ENCODE measurements at regions not wholly inside any gene's neighbourhood (a gene's known extent, or its start where the extent isn't known, plus 50 kb on each side); places are given as distances from the start of the nearest gene placed in this dataset.

DNA sequence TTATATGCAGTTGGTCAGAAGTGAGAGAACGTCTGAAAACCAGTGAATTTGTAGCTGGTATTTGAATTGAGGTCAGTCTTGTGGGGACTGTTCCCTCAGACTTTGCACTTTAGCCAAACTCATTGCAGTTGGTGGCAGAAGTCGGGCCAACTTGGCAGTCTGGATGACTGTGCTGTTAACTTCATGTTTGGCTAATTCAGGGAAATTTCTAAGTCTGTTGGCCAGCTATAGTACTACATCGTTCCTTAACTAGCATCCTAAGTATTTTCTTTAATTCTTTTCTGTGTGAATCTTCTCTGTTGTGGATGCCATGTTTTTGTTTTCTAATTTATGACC, 806.8 kb upstream of the GCFC2 start:
- TF ChIP-seq, protein P1, sequence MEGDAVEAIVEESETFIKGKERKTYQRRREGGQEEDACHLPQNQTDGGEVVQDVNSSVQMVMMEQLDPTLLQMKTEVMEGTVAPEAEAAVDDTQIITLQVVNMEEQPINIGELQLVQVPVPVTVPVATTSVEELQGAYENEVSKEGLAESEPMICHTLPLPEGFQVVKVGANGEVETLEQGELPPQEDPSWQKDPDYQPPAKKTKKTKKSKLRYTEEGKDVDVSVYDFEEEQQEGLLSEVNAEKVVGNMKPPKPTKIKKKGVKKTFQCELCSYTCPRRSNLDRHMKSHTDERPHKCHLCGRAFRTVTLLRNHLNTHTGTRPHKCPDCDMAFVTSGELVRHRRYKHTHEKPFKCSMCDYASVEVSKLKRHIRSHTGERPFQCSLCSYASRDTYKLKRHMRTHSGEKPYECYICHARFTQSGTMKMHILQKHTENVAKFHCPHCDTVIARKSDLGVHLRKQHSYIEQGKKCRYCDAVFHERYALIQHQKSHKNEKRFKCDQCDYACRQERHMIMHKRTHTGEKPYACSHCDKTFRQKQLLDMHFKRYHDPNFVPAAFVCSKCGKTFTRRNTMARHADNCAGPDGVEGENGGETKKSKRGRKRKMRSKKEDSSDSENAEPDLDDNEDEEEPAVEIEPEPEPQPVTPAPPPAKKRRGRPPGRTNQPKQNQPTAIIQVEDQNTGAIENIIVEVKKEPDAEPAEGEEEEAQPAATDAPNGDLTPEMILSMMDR (conservative IDR thresholded peaks at IDR 0.05): no peak
- H3K36me3 Mint-ChIP-seq: no peaks in the 10 kb centered on the region
- H3K9me3 Mint-ChIP-seq: no peaks in the 10 kb centered on the region
- no peak overlapping the region for H3K4me3 Mint-ChIP-seq
- no peak overlapping the region for H3K27ac Mint-ChIP-seq
- H3K4me1 Mint-ChIP-seq (ENCODE audit: unreplicated experiment): no peaks in the 10 kb centered on the region
- no peak for DNase-seq (ENCODE audit: extremely low spot score, unreplicated experiment)
- H3K27me3 Mint-ChIP-seq: no peaks in the 10 kb centered on the region

DNA sequence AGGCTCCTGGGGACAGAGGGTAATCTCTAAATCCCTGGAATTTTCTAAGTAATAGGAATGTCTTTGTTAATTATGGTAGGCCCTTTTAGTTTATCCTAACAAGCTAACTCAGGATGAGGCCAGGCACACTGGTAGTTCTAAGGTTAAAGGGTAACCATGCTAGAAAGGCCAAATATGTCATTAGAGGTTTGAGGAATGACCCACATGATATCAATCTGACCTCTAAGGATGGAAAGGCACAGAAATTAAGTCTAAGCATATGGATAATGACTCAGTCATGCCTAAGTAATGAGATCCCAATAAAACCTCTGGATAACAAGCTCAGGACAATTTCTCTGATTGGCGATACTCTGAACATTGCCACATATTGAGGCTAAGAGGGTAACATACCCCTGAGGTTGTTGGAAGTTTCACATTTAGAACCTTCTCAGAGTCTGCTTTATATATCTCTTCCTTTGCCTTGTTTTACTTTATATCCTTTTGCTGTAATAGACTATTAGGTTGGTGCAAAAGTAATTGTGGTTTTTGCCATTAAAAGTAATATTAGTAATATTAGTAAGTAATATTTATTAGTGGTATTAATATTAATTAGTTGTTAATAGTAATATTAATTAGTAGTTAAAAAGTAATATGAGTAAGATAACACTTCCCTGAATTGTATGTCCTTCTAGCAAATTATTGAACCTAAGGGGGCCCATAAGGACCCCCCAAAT, 806.3 kb upstream of the GCFC2 start:
- H3K27ac Mint-ChIP-seq: no peak overlapping the region
- no peak overlapping the region for H3K4me3 Mint-ChIP-seq
- H3K9me3 Mint-ChIP-seq: no peaks in the 10 kb centered on the region
- no peak for DNase-seq (ENCODE audit: extremely low spot score, unreplicated experiment)
- TF ChIP-seq, protein P1 (conservative IDR thresholded peaks at IDR 0.05): no peak
- H3K36me3 Mint-ChIP-seq: no peaks in the 10 kb centered on the region
- H3K4me1 Mint-ChIP-seq (ENCODE audit: unreplicated experiment): no peaks in the 10 kb centered on the region
- H3K27me3 Mint-ChIP-seq: no peaks in the 10 kb centered on the region

DNA sequence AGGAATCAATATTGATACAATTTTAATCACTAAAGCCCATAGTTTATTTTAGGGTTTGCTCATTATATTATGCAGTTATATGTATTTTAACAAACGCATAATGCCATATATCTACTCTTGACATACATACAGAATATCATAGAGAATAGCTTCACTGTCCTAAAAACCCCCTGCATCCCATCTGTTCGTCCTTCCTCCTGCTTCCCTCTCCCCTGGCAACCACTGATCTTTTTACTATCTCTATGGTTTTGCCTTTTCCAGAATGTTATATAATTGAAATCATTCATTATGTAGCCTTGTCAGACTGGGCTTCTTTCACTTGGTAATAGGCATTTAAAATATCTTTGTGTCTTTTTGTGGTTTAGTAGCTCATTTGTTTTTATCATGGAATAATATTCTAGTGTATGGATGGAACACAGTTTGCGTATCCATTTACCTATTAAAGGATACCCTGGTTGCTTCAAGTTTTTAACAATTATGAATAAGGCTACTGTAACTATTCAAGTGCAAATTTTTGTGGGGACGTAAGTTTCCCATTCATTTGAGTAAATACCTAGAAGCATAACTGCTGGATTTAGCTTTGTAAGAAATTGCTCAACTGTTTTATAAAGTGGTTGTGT, 801.6 kb upstream of the GCFC2 start:
- no peak overlapping the region for H3K4me3 Mint-ChIP-seq
- no peak overlapping the region for H3K27ac Mint-ChIP-seq
- no peak for DNase-seq (ENCODE audit: extremely low spot score, unreplicated experiment)
- H3K9me3 Mint-ChIP-seq: no peaks in the 10 kb centered on the region
- H3K4me1 Mint-ChIP-seq (ENCODE audit: unreplicated experiment): no peaks in the 10 kb centered on the region
- no peaks in the 10 kb centered on the region for H3K36me3 Mint-ChIP-seq
- no peaks in the 10 kb centered on the region for H3K27me3 Mint-ChIP-seq
- TF ChIP-seq, protein P1 (conservative IDR thresholded peaks at IDR 0.05): no peak

DNA sequence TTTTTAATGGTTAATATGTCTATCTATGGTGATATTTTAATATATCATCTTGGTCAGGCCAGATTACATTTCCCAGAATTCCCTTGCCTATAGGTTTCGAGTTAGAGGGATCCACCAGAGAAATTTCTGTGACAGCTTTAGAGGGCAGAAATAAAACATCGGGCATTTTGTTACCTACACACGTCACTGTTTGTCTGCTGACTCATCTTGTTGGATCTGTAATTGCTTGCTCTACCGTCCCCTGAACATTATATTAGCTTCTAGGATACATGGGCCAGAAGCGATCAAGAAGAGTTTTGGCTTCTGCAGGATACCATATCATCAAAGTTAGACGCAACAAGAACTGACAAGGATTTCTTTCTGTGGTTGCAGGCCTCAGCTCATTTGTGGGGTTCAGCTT, 795.8 kb upstream of the GCFC2 start:
- DNase-seq (ENCODE audit: extremely low spot score, unreplicated experiment): no peak
- H3K9me3 Mint-ChIP-seq: no peaks in the 10 kb centered on the region
- H3K27ac Mint-ChIP-seq: no peak overlapping the region
- no peaks in the 10 kb centered on the region for H3K27me3 Mint-ChIP-seq
- TF ChIP-seq, protein P1 (conservative IDR thresholded peaks at IDR 0.05): no peak
- no peak overlapping the region for H3K4me3 Mint-ChIP-seq
- H3K36me3 Mint-ChIP-seq: no peaks in the 10 kb centered on the region
- H3K4me1 Mint-ChIP-seq (ENCODE audit: unreplicated experiment): no peaks in the 10 kb centered on the region

DNA sequence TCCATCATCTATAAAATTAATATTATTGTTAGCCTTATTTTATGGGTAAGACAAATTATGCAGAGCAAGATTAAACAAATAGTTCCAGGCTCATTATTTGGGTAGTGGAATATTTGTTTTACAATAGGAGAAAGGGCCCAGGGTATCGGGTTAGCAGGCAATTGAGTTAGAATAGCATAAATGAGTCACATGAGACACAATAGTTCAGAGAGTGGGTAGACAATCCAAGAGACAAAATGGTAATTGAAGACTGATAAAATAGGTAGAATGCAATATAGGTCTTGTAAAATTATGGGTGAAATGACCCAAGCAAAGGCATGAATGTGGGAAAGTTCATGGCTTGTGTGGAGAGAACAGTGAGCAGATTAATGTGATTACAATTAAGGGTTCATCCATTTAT, 790.9 kb upstream of the GCFC2 start:
- no peak overlapping the region for H3K27ac Mint-ChIP-seq
- H3K27me3 Mint-ChIP-seq: no peaks in the 10 kb centered on the region
- no peaks in the 10 kb centered on the region for H3K4me1 Mint-ChIP-seq (ENCODE audit: unreplicated experiment)
- H3K9me3 Mint-ChIP-seq: no peaks in the 10 kb centered on the region
- TF ChIP-seq, protein P1 (conservative IDR thresholded peaks at IDR 0.05): no peak
- H3K4me3 Mint-ChIP-seq: no peak overlapping the region
- no peak for DNase-seq (ENCODE audit: extremely low spot score, unreplicated experiment)
- H3K36me3 Mint-ChIP-seq: no peaks in the 10 kb centered on the region

All from type B pancreatic cell (in vitro differentiated cells).